ENCODE measurements at regions not wholly inside any gene's neighbourhood (a gene's known extent, or its start where the extent isn't known, plus 50 kb on each side); places are given as distances from the start of the nearest gene placed in this dataset.

GRCh38 chr11:109984634-109985289 is 108.4 kb upstream of the ZC3H12C start (continued):
- TF ChIP-seq, protein P1, sequence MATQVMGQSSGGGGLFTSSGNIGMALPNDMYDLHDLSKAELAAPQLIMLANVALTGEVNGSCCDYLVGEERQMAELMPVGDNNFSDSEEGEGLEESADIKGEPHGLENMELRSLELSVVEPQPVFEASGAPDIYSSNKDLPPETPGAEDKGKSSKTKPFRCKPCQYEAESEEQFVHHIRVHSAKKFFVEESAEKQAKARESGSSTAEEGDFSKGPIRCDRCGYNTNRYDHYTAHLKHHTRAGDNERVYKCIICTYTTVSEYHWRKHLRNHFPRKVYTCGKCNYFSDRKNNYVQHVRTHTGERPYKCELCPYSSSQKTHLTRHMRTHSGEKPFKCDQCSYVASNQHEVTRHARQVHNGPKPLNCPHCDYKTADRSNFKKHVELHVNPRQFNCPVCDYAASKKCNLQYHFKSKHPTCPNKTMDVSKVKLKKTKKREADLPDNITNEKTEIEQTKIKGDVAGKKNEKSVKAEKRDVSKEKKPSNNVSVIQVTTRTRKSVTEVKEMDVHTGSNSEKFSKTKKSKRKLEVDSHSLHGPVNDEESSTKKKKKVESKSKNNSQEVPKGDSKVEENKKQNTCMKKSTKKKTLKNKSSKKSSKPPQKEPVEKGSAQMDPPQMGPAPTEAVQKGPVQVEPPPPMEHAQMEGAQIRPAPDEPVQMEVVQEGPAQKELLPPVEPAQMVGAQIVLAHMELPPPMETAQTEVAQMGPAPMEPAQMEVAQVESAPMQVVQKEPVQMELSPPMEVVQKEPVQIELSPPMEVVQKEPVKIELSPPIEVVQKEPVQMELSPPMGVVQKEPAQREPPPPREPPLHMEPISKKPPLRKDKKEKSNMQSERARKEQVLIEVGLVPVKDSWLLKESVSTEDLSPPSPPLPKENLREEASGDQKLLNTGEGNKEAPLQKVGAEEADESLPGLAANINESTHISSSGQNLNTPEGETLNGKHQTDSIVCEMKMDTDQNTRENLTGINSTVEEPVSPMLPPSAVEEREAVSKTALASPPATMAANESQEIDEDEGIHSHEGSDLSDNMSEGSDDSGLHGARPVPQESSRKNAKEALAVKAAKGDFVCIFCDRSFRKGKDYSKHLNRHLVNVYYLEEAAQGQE (IDR thresholded peaks at IDR 0.05; ENCODE audit: unreplicated experiment) = no peak
- TF ChIP-seq CREB1 (CRISPR knock-in tag; IDR thresholded peaks at IDR 0.05; ENCODE audit: low read depth) (no peak), ZNF462 (CRISPR knock-in tag; IDR thresholded peaks at IDR 0.05) (no peak), EZH2 (IDR thresholded peaks at IDR 0.05; ENCODE audit: low read depth, unreplicated experiment) (no peak)

DNA sequence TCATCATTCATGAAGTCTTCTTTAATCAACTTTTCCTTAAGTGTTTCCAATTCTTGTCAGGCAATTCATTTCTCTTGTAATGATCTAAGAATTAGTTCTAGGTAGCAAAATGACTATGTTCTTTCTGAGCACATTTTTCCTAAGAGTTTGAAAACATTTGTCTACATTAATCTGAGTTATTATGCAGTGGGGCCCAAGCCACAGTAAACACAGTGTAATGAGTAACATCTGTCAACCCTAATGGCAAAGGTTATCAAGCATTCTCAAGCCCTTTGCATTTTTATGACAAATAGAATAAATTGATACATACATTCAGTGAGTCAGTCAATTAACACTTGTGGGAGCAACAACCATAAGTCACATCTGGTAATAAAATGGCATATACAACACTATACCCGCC is 106.7 kb upstream of the ZC3H12C start:
- Histone ChIP-seq H3K9me2 (ENCODE audit: insufficient read depth) (0 out of 2 replicates have a peak, but pooled peaks cover 7% of the 10 kb centered on the region), H3K4me3 (no peak overlapping the region), H4K20me1 (replicated peaks; ENCODE audit: insufficient read depth) (no peaks in the 10 kb centered on the region), H3K36me3 (ENCODE audit: insufficient read depth) (no peaks in the 10 kb centered on the region), H3K79me2 (replicated peaks; ENCODE audit: insufficient read depth) (no peaks in the 10 kb centered on the region), H2AFZ (no peak overlapping the region), H3F3A (replicated peaks; ENCODE audit: low read depth) (no peaks in the 10 kb centered on the region), H3K27ac (ENCODE audit: low read depth) (no peak overlapping the region), H3K27me3 (ENCODE audit: insufficient read depth) (no peaks in the 10 kb centered on the region), H3K4me2 (no peak overlapping the region), H3K4me1 (ENCODE audit: insufficient read depth) (no peaks in the 10 kb centered on the region)
- H3K9me3 Mint-ChIP-seq = no peaks in the 10 kb centered on the region
- no peak overlapping the region for H3K4me3 Mint-ChIP-seq
- no peak overlapping the region for H3K27ac Mint-ChIP-seq
- ATAC-seq (no peak), DNase-seq (ENCODE audit: low spot score) (no peak)
- TF ChIP-seq ETS1 (IDR thresholded peaks at IDR 0.05) (no peak), CREB1 (CRISPR knock-in tag; IDR thresholded peaks at IDR 0.05; ENCODE audit: low read depth) (no peak), NANOG (IDR thresholded peaks at IDR 0.05; ENCODE audit: borderline replicate concordance) (no peak), EZH2 (IDR thresholded peaks at IDR 0.05; ENCODE audit: low read depth, unreplicated experiment) (no peak), ZNF114 (CRISPR knock-in tag; IDR thresholded peaks at IDR 0.05) (no peak), ZNF331 (CRISPR knock-in tag; IDR thresholded peaks at IDR 0.05; ENCODE audit: low read depth) (no peak)
- no peaks in the 10 kb centered on the region for H3K4me1 Mint-ChIP-seq
- no peaks in the 10 kb centered on the region for H3K36me3 Mint-ChIP-seq (ENCODE audit: low read depth)
- H3K27me3 Mint-ChIP-seq (ENCODE audit: insufficient read depth, low read depth, poor library complexity) = no peaks in the 10 kb centered on the region
